HCT116 (cell line): ENCODE measurements at regions not wholly inside any gene's neighbourhood (a gene's known extent, or its start where the extent isn't known, plus 50 kb on each side); places are given as distances from the start of the nearest gene placed in this dataset.

ENCODE experiments used
- ATAC-seq: fragments of 200-7000 bp; cut with Tn5 transposase; 2 replicates; pipeline ENCODE4 v1.9.1; 2020; ENCODE audit warnings: mild to moderate bottlenecking, moderate library complexity
- BruUV-seq: library from RNA; stranded (reverse); fragments of 400-500 nt; replicated peaks from 2 replicates; lab custom pipeline; 2021; lab: Mats Ljungman, UMichigan
- CTCF ChIA-PET: fragments of 300-600 bp; sonication (Branson Sonifier 250); formaldehyde crosslinking; loops from one replicate; lab custom pipeline; 2021; ENCODE audit warnings: antibody characterized with exemption; lab: Charles Lee
- POLR2A ChIA-PET: fragments of 300-600, 350-600 bp; sonication (Branson Sonifier 250); formaldehyde crosslinking; loops from one replicate; lab custom pipeline; 2021; ENCODE audit warnings: antibody characterized with exemption; lab: Charles Lee
- RAD21 ChIA-PET, 2 experiments: fragments of 300-600 bp; sonication (Branson Sonifier 250); formaldehyde crosslinking; loops; one replicate each; lab custom pipeline; 2023; ENCODE audit warnings: low total read pairs in 2 of 2; ENCODE audit not compliant: uncharacterized antibody in 2 of 2, unreplicated experiment in 2 of 2, low non-redundant PET in 1 of 2; lab: Charles Lee
- DNase-seq: peaks from one replicate; pipeline ENCODE4 v3.0.0-alpha.2; 2010; ENCODE audit warnings: low read depth, low spot score
- H2AFZ ChIP-seq: fragments of 200-600 bp; shearing (Covaris generic), sonication (generic); 2 replicates; pipeline ENCODE4 v1.6.1; 2017; ENCODE audit warnings: low read depth, mixed run types, mixed read lengths, antibody characterized with exemption, low read length; ENCODE audit not compliant: poor library complexity, severe bottlenecking
- H3K27ac ChIP-seq: 2 replicates; pipeline ENCODE4 v1.5.1; 2012; ENCODE audit warnings: low read depth, low read length
- H3K27me3 ChIP-seq: fragments of 200-600 bp; sonication (generic); 2 replicates; pipeline ENCODE4 v1.6.1; 2016; ENCODE audit warnings: mixed run types, low read length, mixed read lengths; ENCODE audit not compliant: insufficient read depth
- H3K36me3 ChIP-seq, 2 experiments: fragments of 200-500 bp in 1 of 2; fragments of 200-600 bp in 1 of 2; sonication (Bioruptor generic) in 1 of 2; sonication (generic) in 1 of 2; 2 replicates each; pipeline versions ENCODE4 v1.5.1 to v1.6.1; 2014 to 2016; ENCODE audit warnings: low read length in 2 of 2, inconsistent platforms in 1 of 2, mixed read lengths in 1 of 2, mixed run types in 1 of 2; ENCODE audit not compliant: insufficient read depth in 2 of 2, control insufficient read depth in 1 of 2
- H3K4me1 ChIP-seq, 2 experiments: fragments of 200-600 bp in 1 of 2; sonication (generic) in 1 of 2; 2 replicates each; pipeline versions ENCODE4 v1.5.1 to v1.6.1; 2012 to 2017; ENCODE audit warnings: low read length in 2 of 2, inconsistent platforms in 1 of 2, mild to moderate bottlenecking in 1 of 2, mixed read lengths in 1 of 2, mixed run types in 1 of 2, moderate library complexity in 1 of 2; ENCODE audit not compliant: insufficient read depth in 2 of 2, control insufficient read depth in 1 of 2
- H3K4me2 ChIP-seq: fragments of 200-600 bp; sonication (generic); 2 replicates; pipeline ENCODE4 v1.6.1; 2017; ENCODE audit warnings: mixed run types, low read length, mixed read lengths
- H3K4me3 ChIP-seq, 2 experiments: fragments of 200-600 bp in 1 of 2; sonication (generic) in 1 of 2; replicated peaks in 1 of 2; 2 replicates each; pipeline ENCODE4 v1.5.1; 2011 to 2016; ENCODE audit warnings: low read length in 2 of 2, control low read depth in 1 of 2, low read depth in 1 of 2, mild to moderate bottlenecking in 1 of 2, mixed read lengths in 1 of 2, mixed run types in 1 of 2
- H3K79me2 ChIP-seq: fragments of 200-600 bp; sonication (generic); 2 replicates; pipeline ENCODE4 v1.6.1; 2017; ENCODE audit warnings: mild to moderate bottlenecking, mixed run types, low read length, moderate library complexity, mixed read lengths; ENCODE audit not compliant: insufficient read depth
- H3K9ac ChIP-seq: fragments of 200-600 bp; sonication (generic); 2 replicates; pipeline ENCODE4 v1.6.1; 2016; ENCODE audit warnings: low read length, mixed read lengths
- H3K9me2 ChIP-seq: fragments of 200-600 bp; sonication (generic), shearing (Covaris generic); 2 replicates; pipeline ENCODE4 v1.6.1; 2017; ENCODE audit warnings: mixed run types, mild to moderate bottlenecking, moderate library complexity; ENCODE audit not compliant: insufficient read depth
- H3K9me3 ChIP-seq, 2 experiments: fragments of 200-500 bp in 1 of 2; fragments of 200-600 bp in 1 of 2; sonication (Bioruptor generic) in 1 of 2; sonication (generic) in 1 of 2; 2 replicates each; pipeline ENCODE4 v1.6.1; 2014 to 2017; ENCODE audit warnings: low read length in 2 of 2, mixed read lengths in 2 of 2, inconsistent platforms in 1 of 2, low read depth in 1 of 2, mild to moderate bottlenecking in 1 of 2, mixed run types in 1 of 2, moderate library complexity in 1 of 2; ENCODE audit not compliant: control insufficient read depth in 1 of 2, insufficient read depth in 1 of 2
- H4K20me1 ChIP-seq: fragments of 200-600 bp; sonication (generic), shearing (Covaris generic); 2 replicates; pipeline ENCODE4 v1.6.1; 2017; ENCODE audit warnings: mixed run types, mild to moderate bottlenecking, moderate library complexity; ENCODE audit not compliant: insufficient read depth
- CBX3 ChIP-seq: IDR thresholded peaks from 2 replicates; pipeline ENCODE4 v1.6.1; 2012; ENCODE audit warnings: low read depth
- CEBPB ChIP-seq: IDR thresholded peaks from 2 replicates; pipeline ENCODE4 v1.6.1; 2012; ENCODE audit warnings: low read depth
- CTCF ChIP-seq, 3 experiments: fragments of 200-600 bp in 1 of 3; sonication (generic) in 1 of 3; IDR thresholded peaks in 2 of 3; conservative IDR thresholded peaks in 1 of 3; 2 replicates each; pipeline ENCODE4 v1.5.1; 2012 to 2017; ENCODE audit warnings: low read depth in 2 of 3, low read length in 2 of 3, antibody characterized with exemption in 1 of 3, borderline replicate concordance in 1 of 3, control low read depth in 1 of 3, mild to moderate bottlenecking in 1 of 3, mixed read lengths in 1 of 3, mixed run types in 1 of 3, moderate library complexity in 1 of 3; ENCODE audit not compliant: insufficient read depth in 1 of 3
- EGR1 ChIP-seq: IDR thresholded peaks from 2 replicates; pipeline ENCODE4 v1.6.1; 2012; ENCODE audit warnings: low read depth
- FOSL1 ChIP-seq: IDR thresholded peaks from 2 replicates; pipeline ENCODE4 v1.6.1; 2012; ENCODE audit warnings: low read depth
- JUND ChIP-seq: IDR thresholded peaks from 2 replicates; pipeline ENCODE4 v1.6.1; 2012
- MAX ChIP-seq: IDR thresholded peaks from 2 replicates; pipeline ENCODE4 v1.6.1; 2012
- POLR2A ChIP-seq: IDR thresholded peaks from 2 replicates; pipeline ENCODE4 v1.7.0; 2011; ENCODE audit warnings: borderline replicate concordance; ENCODE audit not compliant: insufficient read depth, insufficient read length; ENCODE audit errors: extremely low read depth
- POLR2AphosphoS5 ChIP-seq: IDR thresholded peaks from 2 replicates; pipeline ENCODE4 v1.6.1; 2011; ENCODE audit warnings: mild to moderate bottlenecking, low read depth, low read length, moderate library complexity
- SRF ChIP-seq: IDR thresholded peaks from 2 replicates; pipeline ENCODE4 v1.6.1; 2012; ENCODE audit warnings: low read depth
- YY1 ChIP-seq: IDR thresholded peaks from 2 replicates; pipeline ENCODE4 v1.6.1; 2011; ENCODE audit warnings: low read length, low read depth, moderate library complexity, mild to moderate bottlenecking; ENCODE audit not compliant: insufficient replicate concordance; ENCODE audit errors: extremely low read depth
- ZFX ChIP-seq: fragments of 450-650 bp; IDR thresholded peaks from 2 replicates; pipeline ENCODE4 v1.6.1; 2017
- intact Hi-C: fragments of 100-400 bp; cut with micrococcal nuclease; formaldehyde crosslinking; loops from 2 replicates; pipeline ENCODE4 v1.10.0; 2022

- H4K20me1 ChIP-seq, result no peaks in the 10 kb centered on the region
- H3K4me3 ChIP-seq, result no peak overlapping the region
- TF ChIP-seq CBX3 (no peak), EGR1 (no peak), SRF (no peak), CTCF (IDR thresholded peaks at IDR 0.05 in 2 of 3, conservative IDR thresholded peaks at IDR 0.05 in 1 of 3; ENCODE audit: borderline replicate concordance in 1 of 3, insufficient read depth in 1 of 3, low read depth in 2 of 3, low read length in 2 of 3) (no peak), POLR2A (no peak), JUND (no peak), ZFX (no peak), POLR2AphosphoS5 (no peak), CEBPB (no peak), MAX (no peak), FOSL1 (no peak), YY1 (no peak)
- H3K4me1 ChIP-seq, result no peaks in the 10 kb centered on the region
- CTCF ChIA-PET, result no interaction called here
- no peaks in the 10 kb centered on the region for H3K36me3 ChIP-seq
- H3K9ac ChIP-seq, result no peak overlapping the region
- H3K9me3 ChIP-seq, result no peaks in the 10 kb centered on the region
- H3K4me2 ChIP-seq, result no peak overlapping the region
- POLR2A ChIA-PET, result no interaction called here
- H3K9me2 ChIP-seq, result no peaks in the 10 kb centered on the region
- intact Hi-C loops, result no loop called here
- no peak overlapping the region for H2AFZ ChIP-seq
- no peak for ATAC-seq
- no peaks in the 10 kb centered on the region for H3K79me2 ChIP-seq
- DNase-seq, result no peak
- no TSS peak for BruUV-seq
- no peaks in the 10 kb centered on the region for H3K27me3 ChIP-seq
- RAD21 ChIA-PET, result no interaction called here
- no peak overlapping the region for H3K27ac ChIP-seq
Observed at GRCh38 chrX:142001934-142002333, 98.2 kb downstream of the MAGEC1 start.
